ENCODE measurements at regions not wholly inside any gene's neighbourhood (a gene's known extent, or its start where the extent isn't known, plus 50 kb on each side); places are given as distances from the start of the nearest gene placed in this dataset.

DNA sequence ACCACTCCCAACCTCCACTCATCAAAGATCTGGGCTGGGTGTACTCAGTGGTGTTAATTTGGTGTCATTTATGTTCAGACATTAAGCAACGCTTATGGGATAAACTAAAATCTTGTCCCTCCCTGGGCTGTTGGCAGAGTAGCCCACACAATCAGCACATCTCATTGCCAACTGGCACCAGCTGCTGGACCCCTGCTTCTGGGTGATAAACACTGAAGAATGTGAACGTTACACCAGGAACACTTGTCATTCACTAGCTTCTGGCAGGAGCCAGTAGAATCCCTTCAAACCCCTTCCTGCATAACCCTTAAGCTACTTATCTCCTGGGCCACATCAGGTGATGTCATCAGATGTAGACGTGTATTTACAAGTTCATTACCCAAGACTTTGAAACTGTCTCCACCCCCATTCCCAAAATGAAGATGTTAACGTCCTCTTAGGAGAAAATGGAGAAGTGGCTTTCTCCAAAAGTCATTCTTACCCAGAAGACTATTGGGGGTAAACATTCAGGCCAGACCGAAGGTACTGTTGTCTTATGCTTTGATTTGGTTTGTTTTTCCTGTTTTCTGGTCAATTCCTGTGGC is 107.8 kb upstream of the CD93 start:
- TF ChIP-seq FOXA1 (IDR thresholded peaks at IDR 0.05) (no peak), FOXM1 (IDR thresholded peaks at IDR 0.05; ENCODE audit: borderline replicate concordance) (no peak), ELF4 (IDR thresholded peaks at IDR 0.05) (no peak)

Data from HEK293T (cell line).